Smooth muscle cell (in vitro differentiated cells): ENCODE measurements at regions not wholly inside any gene's neighbourhood (a gene's known extent, or its start where the extent isn't known, plus 50 kb on each side); places are given as distances from the start of the nearest gene placed in this dataset.
"Not testable (repeated sequence)": the region's sequence is repeated elsewhere in the genome, so short reads cannot be mapped to it uniquely, and the experiment has no call there.

ENCODE experiments used
- DNase-seq: peaks from one replicate; lab custom pipeline; 2025; ENCODE audit not compliant: unreplicated experiment; lab: John Stamatoyannopoulos, UW
- H2AFZ ChIP-seq: fragments of 200-600 bp; sonication (generic); 2 replicates; pipeline ENCODE4 v1.6.0; 2016; ENCODE audit warnings: antibody characterized with exemption, low read depth, mild to moderate bottlenecking
- H3F3A ChIP-seq: fragments of 200-600 bp; sonication (generic); 2 replicates; pipeline ENCODE4 v1.6.0; 2017; ENCODE audit warnings: antibody characterized with exemption, low read depth
- H3K27ac ChIP-seq: fragments of 200-600 bp; sonication (generic); 2 replicates; pipeline ENCODE4 v1.5.1; 2016; ENCODE audit warnings: low read depth, mild to moderate bottlenecking
- H3K27me3 ChIP-seq: fragments of 200-600 bp; sonication (generic); 2 replicates; pipeline ENCODE4 v1.6.1; 2016; ENCODE audit warnings: low read depth, mild to moderate bottlenecking
- H3K36me3 ChIP-seq: fragments of 200-600 bp; sonication (generic); 2 replicates; pipeline ENCODE4 v1.5.1; 2016; ENCODE audit warnings: low read depth
- H3K4me1 ChIP-seq: fragments of 200-600 bp; sonication (generic); 2 replicates; pipeline ENCODE4 v1.5.1; 2016; ENCODE audit warnings: low read depth
- H3K4me2 ChIP-seq: fragments of 200-600 bp; sonication (generic); 2 replicates; pipeline ENCODE4 v1.6.0; 2016; ENCODE audit warnings: mild to moderate bottlenecking
- H3K4me3 ChIP-seq: fragments of 200-600 bp; sonication (generic); 2 replicates; pipeline ENCODE4 v1.5.1; 2016; ENCODE audit warnings: mild to moderate bottlenecking
- H3K79me2 ChIP-seq: fragments of 200-600 bp; sonication (generic); 2 replicates; pipeline ENCODE4 v1.6.0; 2016; ENCODE audit warnings: low read depth, mild to moderate bottlenecking
- H3K9ac ChIP-seq: fragments of 200-600 bp; sonication (generic); 2 replicates; pipeline ENCODE4 v1.6.0; 2016; ENCODE audit warnings: low read depth
- H3K9me3 ChIP-seq: fragments of 200-600 bp; sonication (generic); replicated peaks from 2 replicates; pipeline ENCODE4 v1.5.1; 2016; ENCODE audit warnings: low read depth
- H4K20me1 ChIP-seq: fragments of 200-600 bp; sonication (generic); 2 replicates; pipeline ENCODE4 v1.6.0; 2016; ENCODE audit warnings: low read depth
- WGBS: methylation state at CpG from one replicate; pipeline ENCODE4 v1.1.7; 2016; ENCODE audit warnings: low lambda C conversion rate; 5-methylcytosine and 5-hydroxymethylcytosine counted together
- TF ChIP-seq, protein P1 (sequence below): fragments of 200-600 bp; sonication (generic); IDR thresholded peaks from 2 replicates; pipeline ENCODE4 v1.5.1; 2017; ENCODE audit warnings: borderline replicate concordance, mild to moderate bottlenecking, antibody characterized with exemption; ENCODE audit not compliant: insufficient read depth, poor library complexity, severe bottlenecking

DNA sequence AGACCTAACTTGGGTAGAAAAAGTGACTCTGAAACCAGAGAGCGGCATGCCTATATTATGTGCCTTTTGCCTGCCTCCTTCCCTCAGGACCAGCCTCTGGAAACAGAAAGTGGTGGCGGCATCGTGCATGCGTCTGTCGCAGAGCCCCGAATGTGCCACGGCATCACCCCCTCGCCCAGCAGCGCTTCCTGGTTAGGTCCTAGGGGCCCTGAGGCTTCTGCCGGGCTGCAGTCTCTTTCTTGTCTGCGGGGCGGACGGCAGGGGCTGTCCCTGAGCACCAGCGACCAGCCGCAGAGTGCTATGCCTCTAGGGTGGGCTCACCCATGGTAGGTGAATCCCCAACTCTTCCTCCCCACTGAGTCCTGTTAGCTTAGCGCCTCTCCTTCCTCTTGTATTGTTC is 68.7 kb downstream of the VSIG4 start:
- no peaks in the 10 kb centered on the region for H3K27me3 ChIP-seq
- DNase-seq = no peak
- H3K79me2 ChIP-seq = no peaks in the 10 kb centered on the region

DNA sequence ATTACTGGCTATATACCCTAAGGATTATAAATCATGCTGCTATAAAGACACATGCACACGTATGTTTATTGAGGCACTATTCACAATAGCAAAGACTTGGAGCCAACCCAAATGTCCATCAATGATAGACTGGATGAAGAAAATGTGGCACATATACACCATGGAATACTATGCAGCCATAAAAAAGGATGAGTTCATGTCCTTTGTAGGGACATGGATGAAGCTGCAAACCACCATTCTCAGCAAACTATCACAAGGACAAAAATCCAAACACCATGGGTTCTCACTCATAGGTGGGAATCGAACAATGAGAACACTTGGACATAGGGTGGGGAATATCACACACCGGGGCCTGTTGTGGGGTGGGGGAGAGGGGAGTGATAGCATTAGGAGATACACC is 72.7 kb downstream of the VSIG4 start:
- not testable (repeated sequence) for H3K27me3 ChIP-seq, DNase-seq, H3K4me1 ChIP-seq, H3K27ac ChIP-seq, H4K20me1 ChIP-seq, H3F3A ChIP-seq, H3K79me2 ChIP-seq, H3K9ac ChIP-seq, H3K9me3 ChIP-seq, H3K36me3 ChIP-seq, H3K4me3 ChIP-seq, H2AFZ ChIP-seq, H3K4me2 ChIP-seq
- 87% methylated on average over 3 of the region's 3 CpGs for WGBS

More for the DNA sequence above, 68.7 kb downstream of the VSIG4 start:
- H4K20me1 ChIP-seq = no peaks in the 10 kb centered on the region
- 65% methylated on average over 16 of the region's 16 CpGs for WGBS
- no peak overlapping the region for H3K4me2 ChIP-seq
- no peak overlapping the region for H3K9ac ChIP-seq
- TF ChIP-seq, protein P1, sequence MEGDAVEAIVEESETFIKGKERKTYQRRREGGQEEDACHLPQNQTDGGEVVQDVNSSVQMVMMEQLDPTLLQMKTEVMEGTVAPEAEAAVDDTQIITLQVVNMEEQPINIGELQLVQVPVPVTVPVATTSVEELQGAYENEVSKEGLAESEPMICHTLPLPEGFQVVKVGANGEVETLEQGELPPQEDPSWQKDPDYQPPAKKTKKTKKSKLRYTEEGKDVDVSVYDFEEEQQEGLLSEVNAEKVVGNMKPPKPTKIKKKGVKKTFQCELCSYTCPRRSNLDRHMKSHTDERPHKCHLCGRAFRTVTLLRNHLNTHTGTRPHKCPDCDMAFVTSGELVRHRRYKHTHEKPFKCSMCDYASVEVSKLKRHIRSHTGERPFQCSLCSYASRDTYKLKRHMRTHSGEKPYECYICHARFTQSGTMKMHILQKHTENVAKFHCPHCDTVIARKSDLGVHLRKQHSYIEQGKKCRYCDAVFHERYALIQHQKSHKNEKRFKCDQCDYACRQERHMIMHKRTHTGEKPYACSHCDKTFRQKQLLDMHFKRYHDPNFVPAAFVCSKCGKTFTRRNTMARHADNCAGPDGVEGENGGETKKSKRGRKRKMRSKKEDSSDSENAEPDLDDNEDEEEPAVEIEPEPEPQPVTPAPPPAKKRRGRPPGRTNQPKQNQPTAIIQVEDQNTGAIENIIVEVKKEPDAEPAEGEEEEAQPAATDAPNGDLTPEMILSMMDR = no peak
- no peaks in the 10 kb centered on the region for H3K36me3 ChIP-seq
- H3K4me1 ChIP-seq = no peaks in the 10 kb centered on the region
- H3F3A ChIP-seq = no peaks in the 10 kb centered on the region
- no peak overlapping the region for H3K27ac ChIP-seq
- no peak overlapping the region for H3K4me3 ChIP-seq
- no peak overlapping the region for H2AFZ ChIP-seq
- no peaks in the 10 kb centered on the region for H3K9me3 ChIP-seq

DNA sequence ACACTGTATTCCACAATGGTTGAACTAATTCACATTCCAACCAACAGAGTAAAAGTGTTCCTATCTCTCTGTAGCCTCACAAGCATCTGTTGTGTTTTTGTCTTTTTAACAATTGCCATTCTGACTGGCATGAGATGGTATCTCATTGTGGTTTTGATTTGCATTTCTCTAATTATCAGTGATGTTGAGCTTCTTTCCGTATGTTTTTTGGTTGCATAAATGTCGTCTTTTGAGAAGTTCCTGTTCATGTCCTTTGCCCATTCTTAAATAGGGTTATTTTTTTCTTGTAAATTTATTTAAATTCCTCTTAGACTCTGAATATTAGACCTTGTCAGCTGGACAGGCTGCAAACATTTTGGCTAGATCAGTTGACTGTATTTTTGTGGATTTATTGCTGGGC is 78.2 kb downstream of the VSIG4 start:
- no peak overlapping the region for H2AFZ ChIP-seq

DNA sequence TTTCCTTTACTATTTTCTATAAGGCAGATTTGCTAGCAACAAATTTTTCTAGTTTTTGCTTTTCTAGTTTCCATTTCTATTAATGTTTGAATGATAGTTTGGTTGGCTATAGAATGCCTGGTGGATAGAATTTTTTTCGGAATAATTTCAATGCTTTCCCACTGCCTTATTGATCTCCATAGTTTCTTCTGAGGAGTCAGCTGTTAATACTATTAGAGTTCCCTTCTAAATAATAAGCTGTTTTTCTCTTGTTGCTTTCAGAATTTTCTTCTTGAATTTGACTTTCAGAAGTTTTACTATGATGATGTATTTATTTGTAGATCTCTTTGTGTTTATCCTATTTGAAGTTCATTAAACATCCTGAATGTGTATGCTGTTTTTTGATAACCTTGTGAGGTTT is 91.8 kb downstream of the VSIG4 start:
- H3K4me3 ChIP-seq = no peak overlapping the region
- DNase-seq = no peak
- no peaks in the 10 kb centered on the region for H3K36me3 ChIP-seq
- H3K27me3 ChIP-seq = no peaks in the 10 kb centered on the region
- H3K27ac ChIP-seq = no peak overlapping the region
- H3K4me1 ChIP-seq = no peaks in the 10 kb centered on the region
- TF ChIP-seq, protein P1 = no peak
- H3K9ac ChIP-seq = no peak overlapping the region
- no peaks in the 10 kb centered on the region for H4K20me1 ChIP-seq
- 75% methylated on average over 1 of the region's 1 CpG for whole genome bisulfite sequencing
- H3K4me2 ChIP-seq = no peak overlapping the region
- H3K9me3 ChIP-seq = no peaks in the 10 kb centered on the region
- H2AFZ ChIP-seq = no peak overlapping the region
- no peaks in the 10 kb centered on the region for H3K79me2 ChIP-seq
- no peaks in the 10 kb centered on the region for H3F3A ChIP-seq

More for the DNA sequence above, 78.2 kb downstream of the VSIG4 start:
- TF ChIP-seq, protein P1 = no peak
- H3K36me3 ChIP-seq = no peaks in the 10 kb centered on the region
- no peaks in the 10 kb centered on the region for H4K20me1 ChIP-seq
- H3K9ac ChIP-seq = no peak overlapping the region
- DNase-seq = no peak
- H3F3A ChIP-seq = no peaks in the 10 kb centered on the region
- no peak overlapping the region for H3K4me3 ChIP-seq
- H3K27ac ChIP-seq = no peak overlapping the region
- H3K9me3 ChIP-seq = no peaks in the 10 kb centered on the region
- WGBS = 79% methylated on average over 2 of the region's 2 CpGs
- H3K4me2 ChIP-seq = no peak overlapping the region
- H3K79me2 ChIP-seq = no peaks in the 10 kb centered on the region
- H3K4me1 ChIP-seq = no peaks in the 10 kb centered on the region
- no peaks in the 10 kb centered on the region for H3K27me3 ChIP-seq
